GM12874 (cell line): ENCODE measurements at regions not wholly inside any gene's neighbourhood (a gene's known extent, or its start where the extent isn't known, plus 50 kb on each side); places are given as distances from the start of the nearest gene placed in this dataset.

ENCODE experiments used
- CTCF ChIP-seq: IDR thresholded peaks from 2 replicates; pipeline ENCODE4 v1.5.1; 2011; ENCODE audit warnings: low read depth, mild to moderate bottlenecking, control low read depth, low read length, moderate library complexity; ENCODE audit not compliant: insufficient read depth

DNA sequence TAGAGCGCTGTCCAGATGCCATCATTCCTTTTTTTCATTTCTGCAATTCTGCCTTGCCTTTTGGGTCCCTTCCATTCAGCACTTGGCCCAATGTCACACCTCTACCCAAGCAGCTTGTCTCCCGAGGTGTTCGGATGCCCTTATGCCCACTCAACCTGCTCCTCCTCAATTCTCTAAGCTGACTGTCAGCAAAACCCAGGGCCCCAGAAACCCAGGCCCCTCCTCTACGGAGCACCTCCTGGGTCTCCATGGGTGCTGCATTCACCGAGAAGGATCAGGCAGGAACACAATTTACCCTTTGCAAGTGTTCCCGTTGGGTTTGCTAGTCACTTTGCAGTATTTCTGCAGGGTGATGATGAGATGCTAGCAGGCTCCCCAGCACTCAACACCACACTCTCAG is 86.7 kb upstream of the RAB6C start:
- no peak for TF ChIP-seq CTCF

DNA sequence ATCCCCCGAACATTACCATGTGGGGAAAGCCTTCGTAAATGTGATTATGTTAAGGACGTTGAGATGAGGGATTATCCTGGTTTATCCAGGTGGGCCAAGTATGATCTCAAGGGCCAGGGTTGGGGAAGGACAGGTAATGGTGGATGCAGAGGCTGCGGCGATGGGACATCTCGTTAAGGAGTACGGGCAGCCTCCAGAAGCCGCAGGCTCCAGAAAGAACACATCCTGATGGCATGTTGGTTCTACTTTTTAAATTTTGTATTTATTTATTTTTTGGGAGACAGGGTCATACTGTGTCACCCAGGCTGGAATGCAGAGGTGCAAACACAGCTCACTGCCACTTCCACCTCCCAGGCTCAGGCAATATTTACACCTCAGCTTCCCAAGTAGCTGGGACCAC is 86.2 kb upstream of the RAB6C start:
- no peak for TF ChIP-seq CTCF

- TF ChIP-seq CTCF, result no peak
Observed at GRCh38 chr2:129894616-129895015, 84.8 kb upstream of the RAB6C start.

DNA sequence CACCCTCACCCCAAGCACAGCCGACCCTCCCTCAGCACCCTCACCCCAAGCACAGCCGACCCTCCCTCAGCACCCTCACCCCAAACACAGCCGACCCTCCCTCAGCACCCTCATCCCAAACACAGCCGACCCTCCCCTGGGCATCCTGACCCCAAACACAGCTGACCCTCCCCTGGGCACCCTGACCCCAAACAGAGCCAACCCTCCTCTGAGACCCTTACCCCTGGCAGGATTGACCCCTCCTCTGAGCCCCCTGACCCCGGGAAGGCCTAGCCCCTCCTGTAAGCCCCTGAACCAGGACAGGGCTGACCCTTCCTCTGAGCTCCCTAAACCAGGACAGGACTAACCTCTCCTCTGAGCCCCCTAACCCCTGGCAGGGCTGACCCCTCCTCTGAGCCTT is 84.4 kb upstream of the RAB6C start:
- no peak for TF ChIP-seq CTCF

DNA sequence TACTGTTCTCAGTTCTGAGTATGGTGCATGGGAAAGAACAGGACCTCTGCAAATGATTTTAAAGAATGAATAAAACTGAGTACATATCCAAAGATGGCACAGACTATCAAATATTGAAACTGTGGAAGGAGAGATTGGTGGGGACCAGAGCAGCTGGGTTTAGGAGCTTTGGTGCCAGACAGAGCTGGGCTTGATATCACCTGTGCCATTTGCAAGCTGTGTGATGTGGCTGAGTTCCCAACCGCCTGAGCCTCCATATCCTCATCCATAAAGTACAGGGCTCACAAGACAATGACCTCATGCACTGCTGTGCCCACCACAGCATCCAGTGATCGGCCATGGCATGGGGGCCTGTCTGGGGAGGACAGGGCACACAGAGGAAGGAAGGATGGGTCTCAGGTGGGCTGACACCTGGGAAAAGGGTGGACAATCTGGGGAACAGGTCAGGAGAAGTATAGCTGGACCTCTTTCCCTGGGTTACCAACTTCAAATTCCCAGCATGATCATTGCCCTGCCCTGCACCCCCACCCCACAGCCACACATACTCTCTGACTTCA is 83.9 kb upstream of the RAB6C start:
- TF ChIP-seq CTCF, result no peak

DNA sequence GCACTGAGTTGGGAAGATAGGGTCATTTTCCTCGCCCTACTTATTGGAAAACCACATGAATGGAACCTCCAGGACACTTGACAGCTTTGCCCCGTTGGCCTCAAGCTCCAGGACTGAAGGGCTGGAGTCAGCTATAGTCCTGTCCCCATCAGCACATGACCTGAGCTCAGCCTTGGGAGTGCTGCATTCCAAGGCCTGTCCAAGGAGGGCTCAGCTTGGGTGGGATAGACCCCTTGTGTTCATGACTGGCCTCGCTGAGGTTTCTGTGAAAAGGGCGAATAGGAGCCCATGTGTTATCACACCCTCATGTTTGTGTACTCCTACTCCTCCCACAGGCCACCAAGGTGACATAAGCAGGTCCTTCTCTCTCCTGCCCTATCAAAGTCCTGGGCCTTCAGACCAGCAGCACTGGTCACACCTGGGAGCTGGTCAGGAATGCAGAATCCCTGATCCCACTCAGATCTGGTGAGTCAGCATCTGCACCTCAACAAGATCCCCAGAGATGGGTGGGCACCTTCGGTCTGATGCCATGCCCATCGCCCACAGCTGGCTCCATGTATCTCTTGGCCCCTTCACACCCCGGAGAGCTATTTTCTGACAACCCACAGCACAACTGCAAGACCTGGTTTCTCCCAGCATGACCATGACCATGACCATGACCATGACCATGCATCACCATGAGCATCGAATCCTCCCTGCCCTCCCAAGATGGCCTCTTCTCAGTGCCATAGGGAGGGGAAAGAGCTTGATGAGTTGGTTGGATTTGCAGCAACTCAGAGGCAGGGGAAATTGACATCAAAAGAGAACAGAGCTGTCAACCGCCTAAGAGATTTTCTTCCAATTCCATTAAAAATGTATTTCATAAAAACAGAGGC is 83.0 kb upstream of the RAB6C start:
- TF ChIP-seq CTCF, result no peak

- no peak for TF ChIP-seq CTCF
Observed at GRCh38 chr2:129901754-129902415, 77.6 kb upstream of the RAB6C start.
